ENCODE measurements at regions not wholly inside any gene's neighbourhood (a gene's known extent, or its start where the extent isn't known, plus 50 kb on each side); places are given as distances from the start of the nearest gene placed in this dataset.

DNA sequence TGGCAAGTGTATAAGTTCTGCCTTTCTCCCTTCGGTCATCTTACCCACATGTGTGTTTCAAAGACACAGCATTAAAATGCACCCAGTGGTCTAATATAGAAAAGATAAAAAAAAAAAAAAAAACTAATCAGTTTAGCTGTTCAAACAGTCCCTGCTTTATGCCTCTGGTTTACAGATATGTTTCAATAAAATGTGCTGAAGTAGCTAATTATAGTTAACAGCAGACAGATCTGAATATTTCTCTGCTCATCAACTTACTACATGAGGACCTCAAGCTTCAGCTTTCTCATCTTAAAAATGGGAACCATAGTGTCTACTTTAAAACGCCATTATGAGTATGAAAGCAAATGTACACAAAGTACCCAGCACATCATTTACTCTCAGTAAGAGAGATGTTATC, 280.6 kb upstream of the DEFB112 start:
- TF ChIP-seq, protein P1, sequence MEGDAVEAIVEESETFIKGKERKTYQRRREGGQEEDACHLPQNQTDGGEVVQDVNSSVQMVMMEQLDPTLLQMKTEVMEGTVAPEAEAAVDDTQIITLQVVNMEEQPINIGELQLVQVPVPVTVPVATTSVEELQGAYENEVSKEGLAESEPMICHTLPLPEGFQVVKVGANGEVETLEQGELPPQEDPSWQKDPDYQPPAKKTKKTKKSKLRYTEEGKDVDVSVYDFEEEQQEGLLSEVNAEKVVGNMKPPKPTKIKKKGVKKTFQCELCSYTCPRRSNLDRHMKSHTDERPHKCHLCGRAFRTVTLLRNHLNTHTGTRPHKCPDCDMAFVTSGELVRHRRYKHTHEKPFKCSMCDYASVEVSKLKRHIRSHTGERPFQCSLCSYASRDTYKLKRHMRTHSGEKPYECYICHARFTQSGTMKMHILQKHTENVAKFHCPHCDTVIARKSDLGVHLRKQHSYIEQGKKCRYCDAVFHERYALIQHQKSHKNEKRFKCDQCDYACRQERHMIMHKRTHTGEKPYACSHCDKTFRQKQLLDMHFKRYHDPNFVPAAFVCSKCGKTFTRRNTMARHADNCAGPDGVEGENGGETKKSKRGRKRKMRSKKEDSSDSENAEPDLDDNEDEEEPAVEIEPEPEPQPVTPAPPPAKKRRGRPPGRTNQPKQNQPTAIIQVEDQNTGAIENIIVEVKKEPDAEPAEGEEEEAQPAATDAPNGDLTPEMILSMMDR (IDR thresholded peaks at IDR 0.05; ENCODE audit: low read depth, low read length) = no peak
- TF ChIP-seq EZH2phosphoT487 (IDR thresholded peaks at IDR 0.05; ENCODE audit: low read depth) = no peak
